ENCODE measurements at regions not wholly inside any gene's neighbourhood (a gene's known extent, or its start where the extent isn't known, plus 50 kb on each side); places are given as distances from the start of the nearest gene placed in this dataset.
"Not testable (repeated sequence)": the region's sequence is repeated elsewhere in the genome, so short reads cannot be mapped to it uniquely, and the experiment has no call there.

- DNase-seq (ENCODE audit: low read depth): no peak
These were observed 628.1 kb downstream of the LMO4 start for GRCh38 chr1:87956750-87957149.

DNA sequence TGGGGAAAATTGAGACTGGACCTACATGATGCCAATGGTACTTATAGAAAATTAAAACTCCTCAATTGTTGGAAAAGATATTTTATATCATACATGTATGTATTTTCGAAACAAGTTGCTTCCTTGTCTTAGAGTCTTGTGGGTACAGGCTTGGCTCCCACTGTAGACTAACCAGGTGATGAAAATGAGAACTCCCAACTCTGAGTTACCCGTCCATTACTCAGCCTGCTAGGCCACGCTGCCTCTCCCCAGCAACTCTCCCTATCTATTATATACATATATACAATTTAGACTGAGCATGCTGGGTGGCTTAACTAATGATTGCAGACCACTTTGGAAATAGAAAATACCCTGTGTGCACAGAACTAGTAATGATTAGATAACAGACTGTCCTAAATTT lies 628.7 kb downstream of the LMO4 start:
- DNase-seq (ENCODE audit: low read depth): no peak

DNA sequence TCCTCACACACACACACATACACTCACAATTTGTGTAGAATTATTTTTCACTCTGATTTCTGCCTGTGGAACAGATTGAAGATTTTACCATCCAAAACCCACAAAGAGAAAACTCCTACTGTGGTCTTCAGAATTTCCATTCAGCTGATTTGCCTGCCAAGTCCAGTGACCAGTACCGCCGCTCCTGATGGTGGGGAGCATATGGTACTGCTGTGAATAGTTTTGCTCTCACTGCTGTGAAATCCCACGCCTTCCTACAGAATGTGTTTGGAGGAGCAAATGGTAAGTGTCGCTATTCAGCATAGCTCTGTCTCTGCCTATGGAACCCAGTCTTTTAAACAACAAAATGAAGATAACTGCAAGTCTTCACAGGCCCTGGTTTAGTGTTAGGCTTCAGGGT lies 629.5 kb downstream of the LMO4 start:
- DNase-seq (ENCODE audit: low read depth): no peak

DNA sequence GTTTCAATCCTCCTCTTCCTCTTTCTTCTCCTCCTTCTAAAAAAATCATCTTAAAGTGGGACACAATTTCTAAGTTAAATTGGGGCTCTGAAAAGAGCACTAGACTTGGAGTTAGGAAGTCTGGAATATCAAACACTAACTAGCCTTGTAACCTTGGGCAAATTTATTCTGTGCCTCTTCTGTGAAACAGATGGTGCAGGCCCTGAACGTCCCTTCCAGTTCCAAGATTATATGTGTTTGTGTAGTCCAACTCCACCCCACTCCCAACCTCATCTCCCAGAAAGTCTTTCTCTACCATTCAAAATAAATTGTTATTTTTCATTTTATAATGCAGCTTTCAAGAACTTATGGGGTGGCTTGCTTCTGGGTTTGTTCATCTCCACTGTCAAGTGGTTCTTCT lies 630.0 kb downstream of the LMO4 start:
- DNase-seq (ENCODE audit: low read depth): no peak

DNA sequence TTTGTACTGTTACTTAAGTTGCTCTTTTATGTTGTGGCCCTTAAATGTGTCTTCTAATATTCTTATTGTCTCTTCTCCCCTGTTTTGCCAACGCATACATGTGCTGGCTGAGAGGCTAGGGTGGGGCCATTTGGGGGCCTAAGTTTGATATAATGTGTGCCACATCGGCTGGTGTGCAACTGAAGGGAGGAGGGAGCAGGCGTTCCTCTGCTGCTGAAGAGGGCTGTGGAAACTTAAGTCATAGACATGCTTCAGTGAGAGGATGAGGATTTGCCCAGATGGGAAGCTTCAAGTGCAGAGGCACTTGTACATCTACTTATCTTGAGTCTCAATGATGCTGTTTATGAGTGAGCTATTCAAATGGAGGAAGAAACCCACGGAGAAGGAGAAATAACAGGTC lies 630.6 kb downstream of the LMO4 start:
- no peak for DNase-seq (ENCODE audit: low read depth)

DNA sequence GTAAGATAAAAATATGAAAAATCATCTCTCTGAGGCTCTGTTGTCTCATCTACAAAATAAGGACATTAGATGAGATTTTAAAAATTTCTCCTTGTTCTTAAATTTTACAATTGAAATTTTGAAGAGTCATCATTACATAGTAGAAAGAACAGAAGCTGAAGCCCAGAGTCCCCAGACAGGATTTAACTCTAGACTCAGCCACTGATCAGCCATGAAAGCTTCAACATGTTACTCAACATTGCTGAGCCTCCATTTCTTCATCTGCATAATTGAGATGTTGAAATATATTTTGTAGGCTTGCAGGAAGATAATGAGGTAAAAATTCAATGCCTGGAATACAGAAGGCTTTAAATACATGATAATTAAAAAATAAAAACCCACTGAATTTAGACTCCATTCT lies 633.3 kb downstream of the LMO4 start:
- no peak for DNase-seq (ENCODE audit: low read depth)

- DNase-seq (ENCODE audit: low read depth): peak; percentile 82
These were observed 634.9 kb downstream of the LMO4 start for GRCh38 chr1:87963556-87963955.

- no peak for DNase-seq (ENCODE audit: low read depth)
These were observed 636.5 kb downstream of the LMO4 start for GRCh38 chr1:87965193-87965592.

- peak; percentile 50 for DNase-seq (ENCODE audit: low read depth)
These were observed 639.7 kb downstream of the LMO4 start for GRCh38 chr1:87968197-87968955.

DNA sequence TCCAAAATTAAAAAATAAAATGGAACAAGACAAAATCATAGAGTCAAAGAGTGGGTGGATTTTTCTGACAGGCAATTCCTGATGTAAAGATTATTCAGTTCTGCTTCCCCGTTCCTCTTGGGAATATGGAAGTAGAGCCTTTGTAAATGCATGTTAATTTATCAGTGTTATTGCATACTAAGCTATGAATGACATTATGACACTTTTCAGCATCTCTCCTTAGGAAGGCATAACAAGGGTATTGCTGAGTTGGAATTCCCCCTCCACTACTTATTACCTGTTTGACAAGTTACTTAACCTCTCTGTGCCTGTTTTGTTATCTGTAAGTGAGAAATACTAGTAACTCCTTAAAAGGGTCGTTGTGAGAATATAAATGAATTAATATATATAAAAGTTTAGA lies 640.4 kb downstream of the LMO4 start:
- no peak for DNase-seq (ENCODE audit: low read depth)

- DNase-seq (ENCODE audit: low read depth): no peak
These were observed 644.1 kb downstream of the LMO4 start for GRCh38 chr1:87972811-87973210.

- DNase-seq (ENCODE audit: low read depth): no peak
These were observed 645.2 kb downstream of the LMO4 start for GRCh38 chr1:87973896-87974295.

GRCh38 chr1:87976316-87976715 lies 647.6 kb downstream of the LMO4 start:
- DNase-seq (ENCODE audit: low read depth): no peak

DNA sequence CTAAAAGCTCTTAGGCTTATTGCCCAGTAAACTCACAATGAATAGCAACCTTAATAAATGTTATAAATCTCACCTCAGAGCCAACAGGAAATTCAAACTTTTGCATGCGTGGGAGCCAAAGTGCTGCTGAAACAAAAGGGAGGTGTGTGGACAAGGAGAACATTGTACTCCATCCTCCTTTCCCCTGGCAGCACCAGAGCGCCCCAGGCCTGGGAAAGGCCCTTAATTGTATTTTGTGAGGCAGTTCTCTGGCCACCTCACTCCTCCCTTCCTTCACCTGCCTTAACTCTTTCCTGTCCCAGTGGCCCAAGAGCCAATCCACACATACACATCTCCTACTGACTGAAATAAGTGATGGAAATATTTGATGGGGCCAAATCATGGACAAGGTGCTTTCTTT lies 648.5 kb downstream of the LMO4 start:
- no peak for DNase-seq (ENCODE audit: low read depth)

DNA sequence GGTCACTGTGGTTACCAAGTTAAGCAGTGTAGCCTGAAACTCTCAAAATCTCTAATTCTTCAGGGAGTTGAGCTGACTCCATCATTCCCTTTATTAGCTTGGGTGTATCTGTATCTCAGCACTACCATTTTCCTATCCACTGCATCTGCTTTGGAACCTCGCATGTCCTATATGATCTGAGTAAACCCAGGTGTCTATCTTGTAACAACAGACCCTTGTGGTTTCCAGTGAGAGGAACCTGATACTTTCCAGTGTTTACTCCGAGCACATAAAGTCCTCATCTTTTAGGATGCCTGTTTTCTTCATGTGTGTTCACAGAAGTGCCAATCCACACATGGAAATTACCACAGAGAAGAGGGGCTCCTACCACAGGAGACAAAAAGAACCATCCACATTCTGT lies 650.4 kb downstream of the LMO4 start:
- no peak for DNase-seq (ENCODE audit: low read depth)

- no peak for DNase-seq (ENCODE audit: low read depth)
These were observed 651.8 kb downstream of the LMO4 start for GRCh38 chr1:87980494-87980893.

DNA sequence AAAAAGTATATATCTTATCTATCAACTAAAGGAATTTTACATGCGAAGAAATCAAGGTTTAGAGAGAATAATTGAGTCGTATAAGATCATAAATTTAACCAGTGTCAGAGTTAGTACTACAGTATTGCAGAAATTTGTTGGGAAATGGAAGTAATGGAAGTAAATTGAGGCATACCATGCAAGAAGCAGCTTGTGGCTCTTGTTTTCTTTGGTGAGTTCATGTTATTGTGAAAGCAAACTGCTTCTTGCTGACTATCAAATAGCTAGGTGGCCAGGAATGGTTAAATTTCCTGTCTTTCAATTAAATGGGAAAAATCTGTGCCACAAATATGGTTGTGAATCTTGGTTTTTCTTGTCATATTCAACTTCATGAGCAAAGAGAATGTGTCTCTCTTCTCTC lies 652.7 kb downstream of the LMO4 start:
- no peak for DNase-seq (ENCODE audit: low read depth)

- DNase-seq (ENCODE audit: low read depth): no peak
These were observed 653.1 kb downstream of the LMO4 start for GRCh38 chr1:87981810-87982209.

DNA sequence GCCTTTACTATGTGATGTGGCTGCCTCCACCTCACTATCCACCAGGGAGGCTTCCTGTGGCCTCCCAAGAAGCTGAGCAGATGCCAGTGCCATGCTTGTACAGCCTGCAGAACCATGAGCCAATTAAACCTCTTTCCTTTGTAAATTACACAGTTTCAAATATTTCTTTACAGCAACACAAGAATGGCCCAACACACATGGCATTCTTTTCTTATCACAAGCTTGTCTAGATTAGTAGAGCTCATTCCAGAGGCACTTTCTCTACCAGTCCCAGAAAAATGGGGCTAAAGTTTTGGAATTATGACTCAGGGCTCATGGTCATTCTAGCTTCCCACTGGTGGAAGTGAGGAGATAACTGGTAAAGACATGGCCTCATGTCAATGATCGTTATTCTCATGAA lies 655.2 kb downstream of the LMO4 start:
- no peak for DNase-seq (ENCODE audit: low read depth)

- DNase-seq (ENCODE audit: low read depth): no peak
These were observed 656.4 kb downstream of the LMO4 start for GRCh38 chr1:87985071-87985470.

GRCh38 chr1:87986130-87986866 lies 657.6 kb downstream of the LMO4 start:
- no peak for DNase-seq (ENCODE audit: low read depth)

GRCh38 chr1:87989346-87989745 lies 660.7 kb downstream of the LMO4 start:
- DNase-seq (ENCODE audit: low read depth): no peak

GRCh38 chr1:87992536-87992935 lies 663.9 kb downstream of the LMO4 start:
- not testable (repeated sequence) for DNase-seq (ENCODE audit: low read depth)

GRCh38 chr1:87993051-87993450 lies 664.4 kb downstream of the LMO4 start:
- DNase-seq (ENCODE audit: low read depth): no peak
